GM19035 (cell line): ENCODE measurements at regions not wholly inside any gene's neighbourhood (a gene's known extent, or its start where the extent isn't known, plus 50 kb on each side); places are given as distances from the start of the nearest gene placed in this dataset.
"Not testable (repeated sequence)": the region's sequence is repeated elsewhere in the genome, so short reads cannot be mapped to it uniquely, and the experiment has no call there.

Experiments used
- ATAC-seq: cut with Tn5 transposase; IDR thresholded peaks from one replicate; pipeline ENCODE4 v1.9.1; 2021; ENCODE audit not compliant: unreplicated experiment

DNA sequence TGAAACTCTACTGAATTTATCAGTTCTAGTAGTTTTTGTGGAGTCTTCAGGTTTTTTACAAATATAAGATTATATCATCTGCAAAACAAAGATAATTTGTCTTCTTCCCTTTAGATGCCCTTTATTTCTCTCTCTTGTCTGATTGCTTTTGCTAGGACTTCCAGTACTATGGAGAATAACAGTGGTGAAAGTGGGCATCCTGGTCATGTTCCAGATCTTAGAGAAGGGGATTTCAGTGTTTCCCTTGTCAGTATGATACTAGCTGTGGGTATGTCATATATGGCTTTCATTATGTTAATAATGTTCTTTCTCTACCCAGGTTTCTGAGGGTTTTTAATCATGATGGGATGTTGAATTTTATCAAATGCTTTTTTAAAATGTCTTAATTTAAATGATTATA lies 158.1 kb upstream of the TPTE start:
- ATAC-seq, result not testable (repeated sequence)

DNA sequence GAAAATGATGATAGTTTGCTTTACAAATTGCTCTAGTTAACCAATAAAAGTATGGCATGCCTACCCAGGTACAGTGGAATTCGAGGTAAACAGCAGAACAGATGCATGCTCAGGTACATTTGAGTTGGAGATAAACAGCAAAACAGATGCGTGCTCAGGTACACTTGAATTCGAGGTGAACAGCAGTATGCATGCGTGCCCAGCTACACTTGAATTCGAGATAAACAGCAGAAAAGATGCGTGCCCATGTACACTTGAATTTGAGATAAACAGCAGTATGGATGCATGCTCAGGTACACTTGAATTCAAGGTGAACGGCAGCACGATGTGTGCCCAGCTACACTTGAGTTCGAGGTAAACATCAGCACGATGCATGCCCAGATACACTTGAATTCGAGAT lies 155.2 kb upstream of the TPTE start:
- not testable (repeated sequence) for ATAC-seq

DNA sequence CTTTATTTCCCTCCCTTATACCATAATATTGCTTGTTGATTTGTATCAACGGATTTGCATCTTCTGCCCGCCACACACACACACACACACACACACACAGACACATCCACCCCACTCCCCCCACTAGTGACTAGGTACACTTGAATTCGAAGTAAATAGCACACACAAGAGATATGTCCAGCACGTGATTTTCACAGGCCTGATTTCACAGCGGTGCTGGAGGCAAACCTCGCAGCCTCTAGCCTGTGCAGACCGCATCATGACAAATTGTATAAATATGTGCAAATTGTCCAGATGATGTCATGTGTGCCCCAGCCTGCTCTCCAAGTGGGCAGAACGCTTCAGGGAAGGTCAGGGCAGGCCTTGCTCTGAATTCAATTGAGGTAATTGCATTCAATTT lies 153.8 kb upstream of the TPTE start:
- not testable (repeated sequence) for ATAC-seq

DNA sequence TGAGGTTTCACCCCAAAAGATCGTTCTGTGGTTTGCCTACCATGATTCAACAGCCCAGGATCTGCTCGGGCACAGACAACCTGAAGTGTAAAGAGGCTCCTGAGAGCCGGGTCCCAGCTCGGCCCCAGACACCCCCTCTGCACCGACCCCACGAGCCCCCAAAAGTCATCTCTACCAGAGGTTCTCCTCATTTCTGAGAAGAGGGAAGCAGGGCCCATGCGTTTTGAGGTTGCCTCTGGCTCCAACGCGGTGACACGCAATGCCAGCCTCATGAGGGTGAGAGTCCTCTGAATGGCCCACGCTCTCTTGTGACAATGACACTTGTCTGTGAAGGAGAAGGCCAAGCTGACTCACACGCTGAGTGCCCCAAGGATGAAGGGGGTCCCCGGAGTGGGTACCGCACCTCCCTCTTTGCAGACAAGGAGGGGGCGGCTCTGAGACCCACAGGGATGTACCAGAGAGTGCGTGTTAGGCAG lies 153.0 kb upstream of the TPTE start:
- ATAC-seq, result not testable (repeated sequence)

DNA sequence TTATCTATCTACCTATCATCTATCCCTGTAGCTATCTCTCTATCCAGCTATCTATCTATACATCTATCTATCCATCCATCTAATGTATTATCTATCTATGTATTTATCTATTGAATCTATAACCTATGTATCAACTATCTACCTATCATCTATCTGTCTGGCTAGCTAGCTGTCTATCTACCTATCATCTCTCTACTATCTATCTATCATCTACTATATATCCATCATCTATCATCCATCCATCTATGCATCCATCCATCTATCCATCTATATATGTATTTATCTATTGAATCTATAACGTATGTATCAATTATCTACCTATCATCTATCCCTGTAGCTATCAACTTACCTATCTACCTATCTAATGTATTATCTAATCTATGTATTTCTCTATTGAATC lies 152.1 kb upstream of the TPTE start:
- not testable (repeated sequence) for ATAC-seq

DNA sequence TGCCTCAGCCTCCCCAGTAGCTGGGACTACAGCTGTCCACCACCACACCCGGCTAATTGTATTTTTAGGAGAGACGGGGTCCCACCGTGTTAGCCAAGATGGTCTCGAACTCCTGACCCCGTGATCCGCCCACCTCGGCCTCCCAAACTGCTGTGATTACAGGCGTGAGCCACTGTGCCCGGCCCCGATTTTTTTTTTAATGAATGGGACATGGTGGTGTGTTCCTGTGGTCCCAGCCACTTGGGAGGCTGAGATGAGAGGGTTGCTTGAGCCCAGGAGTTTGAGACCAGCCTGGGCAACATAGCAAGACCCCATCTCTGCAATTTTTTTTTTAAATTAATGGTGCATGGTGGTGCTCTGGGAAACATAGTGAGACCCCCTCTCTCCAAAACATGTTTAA lies 143.6 kb upstream of the TPTE start:
- not testable (repeated sequence) for ATAC-seq

DNA sequence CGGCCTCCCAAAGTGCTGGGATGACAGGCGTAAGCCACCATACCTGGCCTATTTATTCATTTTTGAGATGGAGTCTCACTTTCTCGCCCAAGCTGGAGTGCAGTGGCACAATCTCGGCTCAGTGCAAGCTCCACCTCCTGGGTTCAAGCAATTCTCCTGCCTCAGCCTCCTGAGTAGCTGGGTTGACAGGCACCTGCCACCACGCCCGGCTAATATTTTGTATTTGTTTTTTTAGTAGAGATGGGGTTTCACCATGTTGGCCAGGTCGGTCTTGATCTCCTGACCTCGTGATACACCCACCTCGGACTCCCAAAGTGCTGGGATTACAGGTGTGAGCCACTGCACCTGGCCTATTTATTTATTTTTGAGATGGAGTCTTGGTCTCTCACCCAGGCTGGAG lies 141.6 kb upstream of the TPTE start:
- ATAC-seq, result not testable (repeated sequence)

DNA sequence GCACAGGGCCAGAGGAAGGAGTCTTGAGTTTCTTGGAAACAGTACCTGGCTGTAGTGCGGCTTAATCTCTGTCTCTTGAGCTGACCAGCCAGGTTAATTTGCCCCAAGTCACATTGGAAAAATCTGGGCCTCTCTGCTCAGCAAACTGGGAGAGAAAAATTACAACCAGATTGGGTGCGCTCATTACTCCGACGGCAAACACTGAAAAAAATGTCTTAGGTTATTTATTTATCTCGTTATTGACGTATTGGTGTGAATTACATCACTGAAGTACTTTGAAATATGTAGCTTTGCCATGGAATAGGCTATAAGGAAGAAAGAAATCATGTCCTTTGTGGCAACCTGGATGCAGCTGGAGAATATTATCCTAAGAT lies 139.7 kb upstream of the TPTE start:
- ATAC-seq, result not testable (repeated sequence)

DNA sequence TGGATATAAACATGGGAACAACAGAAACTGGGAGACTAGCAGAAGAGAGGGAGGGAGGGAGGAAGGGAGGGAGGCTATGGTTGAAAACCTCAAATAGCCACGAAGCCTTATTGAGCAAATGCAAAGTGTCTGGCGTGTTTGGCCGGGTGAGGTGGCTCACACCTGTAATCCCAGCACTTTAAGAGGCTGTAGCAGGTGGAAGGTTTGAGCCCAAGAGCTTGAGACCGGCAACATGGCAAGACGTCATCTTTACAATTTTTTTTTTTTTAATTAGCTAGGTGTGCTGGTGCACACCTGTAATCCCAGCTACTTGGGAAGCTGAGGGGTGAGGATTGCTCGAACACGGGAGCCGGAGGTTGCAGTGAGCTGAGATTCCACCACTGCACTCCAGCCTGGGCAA lies 139.2 kb upstream of the TPTE start:
- ATAC-seq, result not testable (repeated sequence)

DNA sequence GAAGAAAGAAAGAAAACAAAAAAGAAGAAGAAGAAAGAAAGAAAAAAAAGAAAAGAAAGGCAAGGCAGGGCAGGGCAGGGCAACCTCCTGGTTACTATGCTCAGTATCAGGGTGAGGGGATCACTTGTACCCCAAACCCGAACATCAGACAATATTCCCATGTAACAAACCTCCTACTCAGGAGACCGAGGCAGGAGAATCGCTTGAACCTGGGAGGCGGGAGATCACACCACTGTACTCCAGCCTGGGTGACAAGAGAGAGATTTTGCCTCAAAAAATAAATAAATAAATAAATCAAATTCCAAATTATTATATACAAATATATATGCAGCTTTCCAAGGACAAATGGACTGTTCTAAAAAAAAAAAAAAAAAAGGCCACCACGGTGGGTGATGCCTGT lies 138.8 kb upstream of the TPTE start:
- not testable (repeated sequence) for ATAC-seq

DNA sequence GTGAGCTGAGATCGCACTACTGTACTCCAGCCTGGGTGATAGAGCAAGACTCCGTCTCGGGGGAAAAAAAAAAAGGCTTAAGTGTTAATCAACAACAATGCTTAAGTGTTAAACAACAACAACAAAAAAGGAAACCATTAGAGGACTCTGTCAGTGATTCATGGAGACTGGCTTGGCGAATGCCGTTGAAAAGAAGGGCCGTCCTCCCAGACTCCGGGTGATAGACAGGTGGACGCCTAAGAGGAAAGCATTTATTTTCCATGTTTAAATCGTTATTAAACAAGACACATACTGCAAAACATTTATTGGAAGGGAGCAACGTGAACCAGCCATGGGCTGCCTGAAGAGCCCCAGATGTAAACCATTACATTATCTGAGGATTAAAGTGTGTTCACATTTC lies 137.8 kb upstream of the TPTE start:
- not testable (repeated sequence) for ATAC-seq

DNA sequence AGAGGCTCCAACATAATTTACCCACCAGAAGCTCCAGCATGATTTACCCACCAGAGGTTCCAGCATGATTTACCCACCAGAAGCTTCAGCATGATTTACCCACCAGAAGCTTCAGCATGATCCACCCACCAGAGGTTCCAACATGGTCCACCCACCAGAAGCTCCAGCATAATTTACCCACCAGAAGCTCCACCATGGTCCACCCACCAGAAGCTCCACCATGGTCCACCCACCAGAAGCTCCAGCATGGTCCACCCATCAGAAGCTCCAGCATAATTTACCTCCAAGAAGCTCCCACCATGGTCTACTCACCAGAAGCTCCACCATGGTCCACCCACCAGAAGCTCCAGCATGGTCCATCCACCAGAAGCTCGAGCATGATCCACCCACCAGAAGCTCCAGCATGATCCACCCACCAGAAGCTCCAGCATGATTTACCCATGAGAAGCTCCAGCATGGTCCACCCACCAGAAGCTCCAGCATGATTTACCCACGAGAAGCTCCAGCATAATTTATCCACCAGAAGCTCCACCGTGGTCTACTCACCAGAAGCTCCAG lies 137.0 kb upstream of the TPTE start:
- not testable (repeated sequence) for ATAC-seq

DNA sequence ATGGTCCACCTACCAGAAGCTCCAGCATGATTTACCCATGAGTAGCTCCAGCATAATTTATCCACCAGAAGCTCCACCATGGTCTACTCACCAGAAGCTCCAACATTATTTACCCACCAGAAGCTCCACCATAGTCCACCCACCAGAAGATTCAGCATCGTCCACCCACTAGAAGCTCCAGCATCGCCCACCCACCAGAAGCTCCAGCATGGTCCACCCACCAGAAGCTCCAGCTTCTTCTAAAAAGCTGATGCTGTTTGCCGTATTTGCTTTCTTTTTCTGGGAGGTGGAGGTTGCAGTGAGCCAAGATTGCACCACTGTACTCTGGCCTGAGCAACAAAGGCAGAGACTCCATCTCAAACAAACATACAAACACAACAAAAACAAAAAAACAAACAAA lies 136.2 kb upstream of the TPTE start:
- not testable (repeated sequence) for ATAC-seq

DNA sequence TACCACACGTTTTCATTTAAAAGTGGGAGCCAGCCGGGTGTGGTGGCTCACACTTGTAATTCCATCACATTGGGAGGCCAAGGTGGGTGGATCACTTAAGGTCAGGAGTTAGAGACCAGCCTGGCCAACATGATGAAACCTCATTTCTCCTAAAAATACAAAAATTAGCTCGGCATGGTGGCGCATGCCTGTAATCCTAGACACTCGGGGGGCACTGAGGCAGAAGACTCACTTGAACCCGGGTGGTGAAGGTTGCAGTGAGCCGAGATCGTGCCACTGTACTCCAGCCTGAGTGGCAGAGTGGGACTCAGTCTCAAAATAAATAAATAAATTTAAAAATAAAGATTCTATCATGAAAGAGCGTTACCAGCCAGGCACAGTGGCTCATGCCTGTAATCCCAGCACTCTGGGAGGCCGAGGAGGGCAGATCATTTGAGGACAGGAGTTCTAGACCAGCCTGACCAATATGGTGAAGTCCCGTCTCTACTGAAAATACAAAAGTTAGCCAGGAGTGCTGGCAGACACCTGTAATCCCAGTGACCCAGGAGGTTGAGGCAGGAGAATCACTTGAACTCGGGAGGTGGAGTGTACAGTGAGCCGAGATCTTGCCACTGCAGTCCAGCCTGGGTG lies 135.4 kb upstream of the TPTE start:
- ATAC-seq, result not testable (repeated sequence)

DNA sequence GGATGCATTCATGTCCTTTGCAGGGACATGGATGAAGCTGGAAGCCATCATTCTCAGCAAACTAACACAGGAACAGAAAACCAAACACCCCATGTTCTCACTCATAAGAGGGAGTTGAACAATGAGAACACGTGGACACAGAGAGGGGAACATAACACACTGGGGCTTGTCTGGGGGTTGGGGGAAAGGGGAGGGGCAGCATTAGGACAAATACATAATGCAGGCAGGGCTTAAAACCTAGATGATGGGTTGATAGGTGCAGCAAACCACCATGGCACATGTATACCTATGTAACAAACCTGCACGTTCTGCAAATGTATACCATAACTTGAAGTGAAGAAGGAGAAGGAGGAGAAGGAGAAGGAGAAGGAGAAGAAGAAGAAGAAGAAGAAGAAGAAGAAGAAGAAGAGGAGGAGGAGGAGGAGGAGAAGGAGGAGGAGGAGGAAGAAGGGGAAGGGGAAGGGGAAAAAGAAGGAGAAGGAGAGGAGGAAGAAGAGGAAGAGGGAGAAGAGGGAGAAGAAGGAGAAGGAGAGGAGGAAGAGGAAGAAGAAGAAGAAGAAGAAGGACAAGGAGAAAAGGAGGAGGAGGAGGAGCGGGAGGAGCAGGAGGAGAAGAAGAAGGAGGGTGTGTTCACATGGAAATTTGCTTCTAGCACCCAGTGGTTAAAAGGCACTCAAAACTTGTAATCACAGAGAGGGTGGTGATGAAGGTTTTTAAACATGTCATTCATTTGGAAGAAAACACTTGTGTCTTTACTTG lies 133.5 kb upstream of the TPTE start:
- ATAC-seq, result not testable (repeated sequence)

DNA sequence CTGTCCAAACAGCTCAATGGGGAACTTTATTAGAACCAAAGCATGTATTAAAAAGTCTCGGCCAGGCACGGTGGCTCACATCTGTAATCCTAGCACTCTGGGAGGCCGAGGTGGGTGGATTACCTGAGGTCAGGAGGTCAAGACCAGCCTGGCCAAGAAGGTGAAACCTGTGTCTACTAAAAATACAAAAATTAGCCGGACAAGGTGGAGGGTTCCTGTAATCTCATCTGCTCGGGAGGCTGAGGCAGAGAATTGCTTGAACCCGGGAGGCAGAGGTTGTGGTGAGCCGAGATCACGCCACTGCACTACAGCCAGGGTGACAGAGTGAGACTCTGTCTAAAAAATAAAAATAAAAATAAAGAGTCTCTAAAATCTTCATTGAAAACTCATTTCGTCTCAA lies 132.8 kb upstream of the TPTE start:
- ATAC-seq, result not testable (repeated sequence)

DNA sequence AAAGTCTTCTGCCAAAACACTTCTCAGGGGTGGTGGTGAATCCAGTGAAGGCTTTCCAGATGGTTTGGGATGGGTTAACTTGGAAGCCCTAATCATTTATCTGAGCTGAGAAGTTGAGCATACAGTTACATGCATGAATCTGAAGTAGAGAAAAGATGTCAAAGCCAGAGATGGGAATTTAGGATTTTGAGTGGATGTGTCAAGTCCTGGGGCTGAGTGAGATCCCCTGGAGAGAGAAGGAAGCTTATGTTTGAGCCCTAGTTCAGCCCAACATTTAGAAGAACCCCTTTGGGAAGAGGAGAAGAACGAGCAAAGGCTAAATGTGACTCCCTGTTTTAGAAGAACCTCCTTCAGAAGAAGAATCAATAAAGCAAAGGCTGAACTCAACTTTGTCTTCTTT lies 129.1 kb upstream of the TPTE start:
- not testable (repeated sequence) for ATAC-seq

DNA sequence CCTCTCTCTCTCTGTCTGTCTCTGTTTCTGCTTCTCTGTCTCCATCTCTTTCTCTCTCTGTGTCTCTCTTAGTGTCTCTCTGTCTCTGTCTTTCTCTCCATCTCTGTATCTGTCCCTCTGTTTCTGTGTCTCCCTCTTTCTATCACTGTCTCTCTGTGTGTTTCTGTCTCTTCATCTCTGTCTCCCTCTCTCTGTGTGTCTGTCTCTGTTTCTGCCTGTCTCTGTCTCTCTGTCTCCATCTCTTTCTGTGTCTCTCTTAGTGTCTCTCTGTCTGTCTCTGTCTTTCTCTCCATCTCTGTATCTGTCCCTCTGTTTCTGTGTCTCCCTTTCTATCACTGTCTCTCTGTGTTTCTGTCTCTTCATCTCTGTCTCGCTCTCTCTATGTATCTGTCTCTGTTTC lies 125.4 kb upstream of the TPTE start:
- not testable (repeated sequence) for ATAC-seq

DNA sequence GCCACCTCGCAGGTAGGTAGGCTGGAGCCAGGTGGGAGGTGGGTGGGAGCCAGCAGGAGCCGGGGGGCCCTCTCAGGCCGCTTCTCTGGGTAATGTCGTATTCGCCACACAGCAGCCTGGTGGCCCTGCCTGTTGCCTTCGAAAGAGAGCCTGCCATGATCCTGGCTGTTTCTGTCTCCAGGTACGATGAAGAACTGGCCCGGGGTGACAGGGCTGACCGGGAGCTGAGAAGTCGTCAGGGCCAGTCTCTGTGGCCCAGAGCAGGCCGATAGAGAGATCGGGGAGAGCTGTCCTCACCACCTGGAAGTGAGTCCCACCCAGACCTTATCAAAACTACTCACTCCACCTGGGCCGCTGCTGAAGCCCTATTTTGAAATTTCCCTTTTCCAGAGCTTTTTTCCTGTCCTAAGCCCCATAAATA lies 123.9 kb upstream of the TPTE start:
- ATAC-seq, result not testable (repeated sequence)

DNA sequence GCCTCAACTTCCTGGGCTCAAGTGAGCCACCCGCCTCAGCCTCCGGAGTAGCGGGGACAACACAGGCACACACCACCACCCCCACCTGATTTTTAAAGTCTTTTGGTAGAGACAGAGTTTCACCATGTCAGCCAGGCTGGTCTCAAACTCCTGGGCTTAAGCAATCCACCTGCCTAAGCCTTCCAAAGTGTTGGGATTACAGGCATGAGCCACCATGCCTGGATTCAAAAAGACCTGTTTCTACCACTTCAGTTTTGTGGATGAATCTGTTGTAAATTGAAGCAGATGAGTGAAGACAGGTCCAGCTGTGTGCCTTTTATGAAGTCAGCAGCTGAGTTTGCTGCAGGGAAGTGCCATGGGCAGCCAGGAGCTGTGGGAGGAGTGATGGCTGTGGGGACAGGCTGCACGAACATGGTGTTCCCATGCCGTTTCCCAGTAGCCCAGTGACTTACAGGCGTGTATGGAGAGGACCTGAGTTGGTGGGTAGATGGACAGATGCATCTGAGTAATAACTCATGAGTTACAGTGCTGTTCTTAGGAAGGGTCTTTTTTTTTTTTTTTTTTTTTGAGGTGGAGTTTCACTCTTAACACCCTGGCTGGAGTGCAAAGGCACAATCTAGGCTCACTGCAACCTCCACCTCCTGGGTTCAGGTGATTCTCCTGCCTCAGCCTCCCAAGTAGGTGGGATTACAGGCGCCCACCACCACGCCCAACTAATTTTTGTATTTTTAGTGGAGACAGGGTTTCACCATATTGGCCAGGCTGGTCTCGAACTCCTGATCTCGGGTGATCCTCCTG lies 122.5 kb upstream of the TPTE start:
- ATAC-seq, result not testable (repeated sequence)

DNA sequence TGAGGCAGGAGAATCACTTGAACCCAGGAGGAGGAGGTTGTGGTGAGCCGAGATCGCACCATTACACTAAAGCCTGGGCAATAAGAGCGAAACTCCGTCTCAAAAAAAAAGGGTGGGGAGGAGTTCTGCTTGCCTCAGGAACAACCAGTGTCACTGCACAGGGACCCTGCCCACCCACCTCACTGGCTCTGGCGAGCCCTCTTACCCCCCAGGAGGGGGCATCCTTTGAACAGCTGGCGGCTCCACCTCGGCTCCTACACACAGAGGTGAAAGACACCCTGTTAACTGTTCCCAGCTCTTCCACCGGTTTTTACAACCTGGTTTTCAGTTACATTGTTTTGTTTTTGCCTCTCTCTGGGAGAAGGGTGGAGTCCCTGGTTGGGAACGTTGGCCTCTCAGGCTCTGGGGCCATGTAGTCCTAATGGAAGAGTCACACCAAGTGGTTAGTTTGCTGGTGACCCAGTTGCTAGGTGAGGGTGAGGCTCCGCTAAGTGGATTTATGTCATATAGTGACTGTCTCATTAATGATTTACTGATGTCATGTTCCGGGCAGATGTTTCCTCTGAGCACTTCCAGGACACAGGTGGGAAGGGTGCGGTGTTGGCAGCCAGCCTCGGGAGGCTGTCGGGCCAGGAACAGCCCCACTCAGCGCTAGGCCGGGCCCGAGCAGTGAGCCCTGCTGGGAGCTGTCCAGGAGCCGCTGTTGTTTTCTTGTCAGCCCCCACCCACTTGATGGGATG lies 120.6 kb upstream of the TPTE start:
- not testable (repeated sequence) for ATAC-seq
